GM19043 (cell line): ENCODE measurements at regions not wholly inside any gene's neighbourhood (a gene's known extent, or its start where the extent isn't known, plus 50 kb on each side); places are given as distances from the start of the nearest gene placed in this dataset.

Source experiments
- ATAC-seq: cut with Tn5 transposase; IDR thresholded peaks from one replicate; pipeline ENCODE4 v1.9.1; 2021; ENCODE audit warnings: low read depth; ENCODE audit not compliant: unreplicated experiment

- ATAC-seq = no peak
These were observed 324.4 kb downstream of the PRELID2 start for GRCh38 chr5:145510769-145511168.

DNA sequence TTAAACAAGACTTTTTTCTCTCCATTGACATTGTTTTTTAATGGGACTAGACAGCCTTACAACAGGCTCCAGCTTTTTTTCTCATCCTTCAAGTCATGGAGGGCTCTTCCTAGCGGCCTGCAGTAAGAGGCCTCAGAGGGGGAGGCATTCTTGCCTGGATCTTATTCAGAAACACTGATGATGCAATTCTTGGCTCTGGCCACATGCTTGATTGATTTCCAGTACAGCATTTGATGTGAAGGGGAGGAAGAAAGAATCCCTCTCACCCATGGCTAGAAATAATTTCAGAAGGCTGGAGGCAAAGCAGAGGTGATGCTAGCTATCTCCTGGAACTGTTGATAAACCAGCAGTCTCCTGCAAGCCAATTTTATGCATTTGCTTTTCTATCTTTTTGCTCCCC lies 324.8 kb downstream of the PRELID2 start:
- ATAC-seq = no peak

DNA sequence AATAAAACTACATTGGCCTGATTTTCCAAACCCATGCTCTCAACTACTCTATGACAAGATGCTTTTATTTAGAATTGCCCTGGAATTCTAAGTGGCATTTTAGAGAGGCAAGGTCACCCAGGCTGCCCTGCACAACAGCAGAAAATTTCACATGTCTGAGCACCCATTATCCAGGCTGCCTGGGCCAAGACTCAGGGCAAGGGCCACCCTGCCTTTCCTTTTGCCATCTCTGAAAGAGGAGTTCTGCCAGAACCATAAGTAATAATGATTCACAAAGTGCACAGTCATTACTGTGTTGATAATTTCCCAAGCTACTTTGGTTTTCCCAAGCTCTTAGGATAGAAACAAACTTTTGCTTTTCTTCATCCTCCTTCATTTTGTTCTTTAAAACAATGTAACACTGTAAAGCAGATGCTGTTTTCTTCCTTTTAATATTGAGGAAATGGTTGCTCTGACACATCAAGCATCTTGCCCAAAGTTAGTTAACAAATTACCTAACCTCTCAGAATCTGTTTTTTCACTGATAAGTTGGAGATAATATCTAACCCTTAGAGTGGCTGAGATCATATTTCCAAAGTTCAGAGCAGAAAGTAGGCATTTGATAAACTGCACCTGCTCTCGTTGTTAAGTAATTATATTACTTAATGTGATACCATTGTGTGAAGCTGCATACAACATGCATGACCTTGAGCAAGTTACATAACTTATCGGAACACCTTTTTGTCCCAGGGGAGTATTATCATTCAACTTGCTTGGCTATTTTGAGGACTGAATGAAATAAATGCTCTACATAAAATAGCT lies 325.6 kb downstream of the PRELID2 start:
- ATAC-seq = no peak

- ATAC-seq = no peak
These were observed 328.8 kb downstream of the PRELID2 start for GRCh38 chr5:145506185-145506850.

DNA sequence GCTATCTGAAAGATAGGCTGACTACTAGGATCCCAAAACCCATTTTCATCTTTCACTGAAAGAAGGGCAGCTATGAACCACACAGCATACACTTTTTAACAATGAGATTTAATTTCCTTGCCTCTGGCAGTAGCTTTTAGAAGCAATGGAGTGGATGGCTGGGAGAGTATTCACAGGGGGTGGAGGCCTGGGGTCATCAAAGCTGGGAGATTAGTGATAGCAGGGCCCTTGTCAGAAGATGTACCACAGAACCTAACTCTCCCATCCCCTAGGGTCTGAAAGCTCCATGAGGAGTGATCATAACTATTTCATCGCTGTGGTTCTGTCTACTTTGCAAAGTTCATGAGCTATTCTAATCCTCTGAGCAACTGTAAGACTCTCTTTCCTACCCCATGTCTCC lies 332.2 kb downstream of the PRELID2 start:
- ATAC-seq = no peak

GRCh38 chr5:145500710-145501109 lies 334.4 kb downstream of the PRELID2 start:
- no peak for ATAC-seq

DNA sequence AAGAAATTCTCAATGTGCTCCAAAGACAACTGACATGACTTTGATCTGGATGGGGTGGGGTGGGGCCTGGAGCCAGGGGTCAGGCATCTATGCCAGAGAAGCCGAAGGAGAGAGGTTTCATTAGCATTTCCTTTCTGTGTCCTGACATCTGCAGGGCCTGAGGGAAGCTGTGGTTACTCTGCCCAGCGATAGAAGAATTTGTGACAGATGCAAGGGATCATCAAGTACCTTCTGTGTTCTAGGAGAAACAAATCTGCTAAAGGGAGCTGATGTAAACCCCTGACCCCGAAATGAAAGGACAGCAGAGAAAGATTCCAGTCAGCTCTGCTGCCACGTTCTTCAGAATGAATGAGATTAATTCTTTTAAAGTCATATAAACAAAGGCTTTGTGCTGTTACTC lies 335.7 kb downstream of the PRELID2 start:
- ATAC-seq = no peak

GRCh38 chr5:145497052-145497451 lies 338.1 kb downstream of the PRELID2 start:
- no peak for ATAC-seq

- no peak for ATAC-seq
These were observed 339.4 kb downstream of the PRELID2 start for GRCh38 chr5:145495741-145496140.

- no peak for ATAC-seq
These were observed 339.9 kb downstream of the PRELID2 start for GRCh38 chr5:145495196-145495595.

GRCh38 chr5:145493435-145493834 lies 341.7 kb downstream of the PRELID2 start:
- no peak for ATAC-seq

GRCh38 chr5:145489516-145489915 lies 345.6 kb downstream of the PRELID2 start:
- ATAC-seq = no peak

DNA sequence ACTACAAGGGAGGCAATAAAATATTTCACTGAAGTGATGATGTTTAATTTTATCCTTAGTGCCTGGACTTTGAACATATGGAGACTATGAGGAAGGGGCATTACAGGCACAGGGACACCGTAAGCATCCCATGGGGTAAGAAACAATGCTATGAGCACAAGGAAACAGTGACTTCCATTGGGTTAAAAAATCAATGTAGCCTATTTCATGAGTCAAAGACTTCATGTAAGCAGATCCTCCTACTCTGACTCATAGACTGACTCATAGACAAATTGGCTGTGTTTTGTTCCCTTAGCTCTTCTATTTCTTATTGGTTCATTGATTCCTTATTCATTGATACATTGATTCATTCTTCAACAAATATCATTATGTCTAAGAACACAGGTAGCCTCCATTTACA lies 351.0 kb downstream of the PRELID2 start:
- no peak for ATAC-seq

DNA sequence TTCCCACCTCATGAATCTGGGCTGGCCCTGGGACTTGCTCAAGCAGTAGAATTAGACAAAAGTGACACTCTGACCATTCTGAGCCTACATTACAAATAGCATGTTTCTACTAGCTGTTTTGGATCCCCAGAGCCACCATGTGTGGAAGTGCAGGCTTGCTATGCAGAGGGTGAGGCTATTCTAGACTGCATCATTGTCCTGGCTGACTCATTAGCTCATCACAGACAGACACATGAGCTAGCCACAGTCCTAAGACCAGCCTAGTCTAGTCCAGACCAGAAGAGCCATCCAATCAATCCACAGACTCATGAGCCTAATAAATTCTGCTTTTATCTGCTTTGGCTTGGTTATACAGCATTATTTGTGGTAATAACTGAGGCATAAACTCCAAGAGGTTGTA lies 351.9 kb downstream of the PRELID2 start:
- ATAC-seq = no peak

GRCh38 chr5:145479857-145480256 lies 355.3 kb downstream of the PRELID2 start:
- ATAC-seq = no peak

GRCh38 chr5:145479271-145479670 lies 355.9 kb downstream of the PRELID2 start:
- ATAC-seq = no peak

- no peak for ATAC-seq
These were observed 356.5 kb downstream of the PRELID2 start for GRCh38 chr5:145478651-145479050.

GRCh38 chr5:145473042-145473642 lies 362.0 kb downstream of the PRELID2 start:
- no peak for ATAC-seq

DNA sequence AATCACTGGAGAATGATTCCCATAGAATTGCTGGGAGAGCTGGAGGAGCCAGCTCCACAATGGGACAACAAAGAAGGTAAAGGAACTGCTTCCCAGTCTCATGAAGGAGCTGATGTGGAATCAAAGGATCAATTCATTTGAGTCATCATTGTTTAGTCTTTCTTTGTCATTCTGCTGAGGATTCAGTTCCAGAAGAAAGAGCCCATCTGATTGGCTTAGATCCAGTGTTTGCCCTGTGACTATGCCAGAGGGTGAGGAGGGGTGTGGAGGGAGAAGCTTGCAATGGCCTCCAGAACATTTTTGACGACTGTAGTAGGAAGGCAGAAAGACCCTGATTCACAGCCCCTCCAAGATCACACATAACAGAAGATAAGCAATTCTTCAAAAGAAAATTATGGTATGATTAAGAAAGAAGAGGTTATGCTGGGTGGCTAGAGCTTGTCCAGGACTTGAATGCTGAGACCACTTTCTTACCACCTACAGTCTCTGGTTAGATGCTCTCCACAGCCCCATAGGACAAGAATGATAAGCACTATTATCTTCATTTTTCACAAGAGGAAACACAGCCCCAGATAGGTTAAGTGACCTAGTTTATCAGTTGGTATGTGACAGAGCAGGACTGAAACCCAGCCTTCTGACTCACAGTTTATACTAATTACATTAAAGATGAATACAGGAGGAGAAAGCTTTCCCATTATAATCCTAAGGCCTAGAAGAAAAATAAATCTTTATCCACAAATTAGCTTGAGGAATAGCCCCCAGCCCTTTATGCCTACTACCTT lies 363.1 kb downstream of the PRELID2 start:
- no peak for ATAC-seq

DNA sequence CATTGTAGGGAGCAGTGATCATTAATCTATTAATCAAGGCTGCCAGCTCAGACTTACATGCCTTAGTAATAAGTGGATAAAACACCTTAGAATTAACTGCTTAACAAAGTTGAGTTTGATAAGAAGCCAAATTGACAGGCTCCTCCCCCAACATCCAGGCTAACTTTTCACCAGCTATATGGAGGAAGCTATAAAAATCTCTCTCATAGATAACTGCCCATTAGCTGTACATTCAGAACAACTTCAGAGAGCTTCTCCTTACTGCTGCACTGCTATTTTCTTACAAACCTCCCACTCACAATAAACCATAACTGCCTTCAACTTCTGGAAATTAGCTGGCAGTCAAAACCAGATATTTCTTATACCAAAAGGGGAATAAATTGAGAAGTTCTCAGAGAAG lies 364.1 kb downstream of the PRELID2 start:
- no peak for ATAC-seq

DNA sequence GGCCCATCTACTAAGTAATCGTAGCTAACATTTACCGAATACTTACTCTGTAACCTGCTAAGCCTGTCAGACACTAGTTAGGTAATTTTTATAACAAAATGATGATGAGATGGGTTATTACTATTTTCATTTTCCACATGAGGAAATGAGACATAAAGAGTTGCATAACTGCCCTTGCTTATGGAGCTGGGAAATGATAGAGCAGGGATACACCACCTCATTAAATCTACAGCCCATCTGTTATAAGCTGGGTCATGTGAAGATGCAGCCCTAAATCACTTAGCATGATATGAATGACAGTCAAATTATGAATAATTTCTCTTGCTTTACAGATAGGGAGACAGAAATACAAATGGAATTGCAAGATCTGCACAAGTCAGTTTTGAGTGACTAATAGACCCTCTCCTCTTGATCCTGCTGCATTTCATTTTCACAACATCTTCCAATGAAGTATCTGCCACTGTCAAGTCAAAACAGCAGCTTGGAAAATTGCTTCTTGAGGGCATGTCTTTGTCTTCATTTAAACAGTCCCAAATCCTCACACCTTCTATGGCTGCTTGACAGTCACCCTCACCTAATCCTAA lies 364.7 kb downstream of the PRELID2 start:
- ATAC-seq = no peak
